HG03097 (cell line): ENCODE measurements at regions not wholly inside any gene's neighbourhood (a gene's known extent, or its start where the extent isn't known, plus 50 kb on each side); places are given as distances from the start of the nearest gene placed in this dataset.
"Not testable (repeated sequence)": the region's sequence is repeated elsewhere in the genome, so short reads cannot be mapped to it uniquely, and the experiment has no call there.

ENCODE experiments used
- ATAC-seq: cut with Tn5 transposase; IDR thresholded peaks from one replicate; pipeline ENCODE4 v1.9.1; 2021; ENCODE audit not compliant: unreplicated experiment, low FRiP score

GRCh38 chr4:38275331-38276100 lies 315.3 kb downstream of the PTTG2 start:
- ATAC-seq, result no peak

DNA sequence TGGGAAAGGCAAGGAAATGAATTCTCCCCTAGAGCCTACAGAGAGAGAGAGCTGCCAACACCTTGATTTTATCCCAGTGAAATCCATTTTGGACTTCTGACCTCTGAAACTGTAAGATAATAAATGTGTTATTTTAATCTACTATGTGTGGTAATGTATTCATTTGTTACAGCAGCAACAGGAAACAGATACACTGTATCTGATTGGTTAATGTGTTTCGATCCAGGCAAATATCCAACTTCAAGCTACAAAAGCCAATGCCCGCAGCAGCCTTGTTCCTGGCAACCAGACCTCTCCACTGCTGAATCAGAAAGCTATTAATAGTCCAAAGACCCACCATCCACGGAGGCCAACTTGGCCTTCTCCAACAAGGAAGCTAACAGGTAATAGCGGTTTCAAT lies 318.1 kb downstream of the PTTG2 start:
- no peak for ATAC-seq

DNA sequence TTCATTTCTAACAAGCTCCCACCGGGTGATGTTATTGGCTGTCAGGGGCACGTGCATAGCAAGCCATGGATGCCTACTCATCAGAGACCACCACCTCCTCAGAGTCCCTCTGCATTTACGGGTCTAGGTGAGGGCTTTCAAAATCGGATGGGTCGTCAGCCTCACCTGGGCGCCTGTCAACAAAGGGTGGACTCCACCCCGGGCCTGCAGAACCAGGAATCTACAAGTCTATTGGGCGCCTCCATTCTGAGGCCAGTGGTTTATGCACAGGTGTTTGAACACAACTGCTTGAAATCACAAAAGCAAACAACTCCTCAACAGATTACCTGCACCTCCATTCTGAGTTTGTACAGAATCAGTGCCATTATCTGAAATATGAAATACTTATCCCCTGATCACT lies 318.9 kb downstream of the PTTG2 start:
- no peak for ATAC-seq

DNA sequence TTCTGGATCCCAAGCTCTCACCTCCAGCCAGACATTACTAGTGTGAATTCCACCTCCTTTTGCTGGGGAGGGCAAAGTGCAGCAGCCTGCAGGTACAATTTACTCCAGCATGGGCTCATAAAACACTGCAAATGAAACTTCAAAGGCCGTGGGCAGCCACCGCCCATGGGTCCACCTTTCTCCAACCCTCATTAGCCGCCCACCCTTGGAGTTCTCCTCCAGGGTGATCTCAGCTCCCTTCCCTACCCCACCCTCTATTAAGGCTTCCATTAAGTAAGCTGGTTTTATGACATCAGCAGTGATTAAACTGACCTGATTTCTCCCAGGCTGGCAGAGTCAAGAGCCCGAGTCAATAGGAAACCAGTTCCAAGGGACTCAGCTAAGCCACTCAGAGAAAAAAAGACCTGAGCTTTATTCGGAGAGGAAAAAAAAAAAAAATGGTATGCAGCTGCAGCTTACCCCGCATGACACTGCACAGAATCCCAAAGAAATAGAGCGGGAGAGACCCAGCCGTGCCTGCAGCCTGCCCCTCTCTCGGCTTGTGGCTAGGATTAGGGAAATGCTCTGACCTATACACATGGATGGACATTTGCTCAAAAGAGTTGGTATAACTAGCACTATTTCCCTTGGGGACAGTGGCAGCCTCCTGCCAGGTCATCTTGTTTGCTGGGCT lies 319.6 kb downstream of the PTTG2 start:
- ATAC-seq, result no peak

DNA sequence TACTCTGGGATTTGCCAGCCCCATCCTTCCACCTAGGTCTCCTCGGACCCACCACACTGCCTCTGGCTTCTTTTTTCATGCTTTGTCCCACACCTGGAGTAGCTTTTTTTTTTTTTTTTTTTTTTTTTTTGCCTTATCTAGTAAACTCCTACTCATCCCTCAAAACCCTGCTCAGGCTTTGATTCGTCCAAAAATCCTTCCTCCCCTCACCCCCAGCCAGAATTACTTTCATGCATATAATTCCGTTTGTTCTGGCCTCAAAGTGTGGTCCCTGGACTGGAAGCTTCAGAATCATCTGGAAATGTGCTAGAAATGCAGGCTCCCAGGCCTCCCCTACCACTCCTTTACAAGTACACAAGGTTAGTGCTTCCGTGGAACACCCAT lies 320.1 kb downstream of the PTTG2 start:
- ATAC-seq, result no peak

DNA sequence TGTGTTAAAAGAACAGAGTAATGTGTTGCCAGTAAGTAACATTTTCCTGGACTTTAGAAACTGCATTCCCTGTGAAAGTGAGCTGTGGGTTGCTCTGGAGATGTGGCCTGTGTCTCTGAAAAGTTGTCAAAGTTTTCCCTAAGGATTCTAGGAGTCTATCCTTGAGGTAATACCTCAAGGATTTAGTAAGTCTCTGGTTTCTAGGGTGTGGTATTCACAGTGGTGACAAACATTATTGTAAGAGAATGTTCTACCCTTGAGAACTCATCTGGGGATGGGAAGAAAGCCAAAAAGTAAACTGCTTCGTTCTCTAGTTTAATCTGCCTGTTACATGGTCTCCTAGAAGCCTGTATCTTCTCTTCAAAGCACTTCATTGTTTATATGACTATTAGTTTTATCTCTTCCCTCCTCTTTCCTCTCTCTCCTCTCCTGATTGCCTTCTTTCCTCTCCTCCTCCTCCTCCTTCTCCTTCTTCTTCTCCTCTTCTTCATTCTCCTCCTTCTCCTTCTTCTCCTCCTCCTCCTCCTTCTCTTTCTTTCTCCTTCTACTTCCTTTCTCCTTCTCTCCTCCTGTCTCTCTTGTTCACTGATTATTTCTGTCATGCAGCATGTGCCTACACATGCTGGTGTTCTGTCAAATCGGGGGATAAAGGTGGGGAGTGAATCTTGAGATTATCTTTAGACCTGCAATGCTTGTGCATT lies 321.3 kb downstream of the PTTG2 start:
- no peak for ATAC-seq

DNA sequence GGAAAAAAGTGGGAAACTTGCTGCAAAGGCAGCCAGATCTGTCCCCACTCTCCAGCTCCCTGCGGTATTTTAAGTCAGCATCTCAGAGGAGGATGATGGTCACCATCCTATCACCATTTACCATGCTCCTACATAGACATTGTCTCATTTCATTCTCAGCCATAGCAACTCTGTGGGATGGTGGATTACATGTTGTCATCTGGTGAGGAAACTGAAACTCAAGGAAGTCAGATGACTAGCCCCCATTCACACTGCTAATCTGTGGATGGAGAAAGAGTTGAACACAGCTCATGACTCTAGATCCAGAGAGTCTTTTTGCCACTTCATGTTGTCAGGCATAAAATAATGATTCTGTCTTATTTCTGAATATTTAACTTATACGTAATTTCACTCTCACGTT lies 323.5 kb downstream of the PTTG2 start:
- ATAC-seq, result no peak

DNA sequence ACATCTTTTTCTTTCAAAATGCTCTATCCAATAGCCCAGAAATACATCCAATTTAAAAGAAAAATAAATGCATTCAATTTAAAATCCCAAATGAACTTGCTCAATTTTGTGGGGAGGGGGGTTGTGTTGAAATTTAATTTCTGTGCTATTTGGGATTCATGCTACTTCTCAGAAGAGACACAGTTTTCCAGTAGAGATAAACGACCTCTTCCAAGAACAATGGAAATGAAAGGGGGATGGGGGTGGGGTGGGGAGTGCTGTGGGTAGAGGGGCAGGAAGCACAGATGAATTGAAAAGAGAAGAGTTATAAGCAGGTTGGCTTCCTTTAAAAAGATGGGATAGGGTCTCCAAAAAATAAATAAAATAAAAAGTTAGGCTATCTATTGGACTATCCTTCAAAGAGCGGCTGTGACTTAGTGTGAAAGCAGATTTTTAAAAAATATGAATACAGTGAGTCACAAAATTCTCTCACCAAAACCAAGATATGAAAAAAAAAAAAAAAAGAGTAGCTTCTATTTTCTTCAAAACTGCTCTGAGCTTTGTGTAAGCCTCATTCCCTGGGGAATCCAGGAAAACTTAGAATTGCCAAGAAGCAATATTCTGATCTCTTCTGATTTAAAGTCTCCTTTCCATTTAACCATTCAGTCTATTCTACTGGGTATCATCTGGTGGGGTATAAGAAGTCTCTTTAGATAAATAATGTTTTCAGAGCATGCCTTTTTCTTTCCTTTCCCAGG lies 324.3 kb downstream of the PTTG2 start:
- ATAC-seq, result no peak

DNA sequence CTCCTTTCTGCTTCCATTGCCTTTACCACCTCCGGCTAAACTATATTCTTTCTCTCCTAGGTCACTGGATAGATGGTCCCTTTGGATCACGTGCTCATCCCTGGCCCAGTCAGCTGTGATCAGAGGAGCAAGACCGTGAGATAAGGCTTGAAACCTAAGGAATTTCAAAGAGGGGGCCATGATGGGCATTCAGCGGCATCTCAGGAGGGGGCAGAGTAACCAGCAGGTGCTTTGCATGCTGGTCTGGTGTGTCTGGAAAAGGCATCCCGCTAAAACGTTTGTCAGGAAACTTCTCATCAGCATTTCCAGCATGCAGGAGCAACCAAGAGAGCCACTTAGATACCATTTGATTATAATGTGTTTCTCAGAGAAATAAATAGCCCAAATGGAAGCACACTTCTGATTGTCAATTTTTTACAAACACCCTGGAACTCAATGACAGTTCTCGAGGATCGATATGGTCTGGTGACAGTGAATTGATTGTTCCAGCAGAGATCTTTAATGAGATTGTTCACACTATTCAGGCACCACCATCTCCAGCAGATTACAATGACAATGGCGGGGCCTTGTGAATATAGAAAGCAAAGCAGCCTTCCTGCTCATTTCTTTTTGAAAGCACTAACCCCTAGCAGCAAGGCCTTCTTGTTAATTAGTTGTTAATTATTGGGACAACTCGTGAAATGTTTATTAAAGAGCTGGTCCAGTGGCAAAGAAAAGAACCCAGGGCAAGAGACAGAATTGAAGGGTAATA lies 327.1 kb downstream of the PTTG2 start:
- no peak for ATAC-seq

DNA sequence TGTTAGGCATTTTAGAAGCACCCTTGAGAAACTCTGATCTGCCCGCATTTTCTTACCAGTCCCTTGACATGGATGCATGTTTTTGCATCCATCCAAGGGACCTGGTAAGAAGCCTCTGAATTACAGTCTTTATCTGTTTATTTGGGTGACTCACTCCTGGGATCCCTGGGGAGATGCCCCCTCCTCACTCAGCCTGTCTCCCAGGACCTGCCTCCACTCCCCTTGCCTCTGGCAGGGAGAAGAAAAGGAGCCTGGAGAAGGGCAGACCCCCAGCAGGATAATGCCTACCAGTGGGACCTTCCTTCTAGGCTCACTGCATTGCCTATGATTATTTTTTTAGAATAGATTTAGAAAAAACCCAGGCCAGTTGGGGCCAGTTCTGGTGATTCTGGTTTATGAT lies 329.4 kb downstream of the PTTG2 start:
- no peak for ATAC-seq

GRCh38 chr4:38290366-38290765 lies 330.2 kb downstream of the PTTG2 start:
- no peak for ATAC-seq

- no peak for ATAC-seq
Measured at GRCh38 chr4:38290914-38291313, 330.7 kb downstream of the PTTG2 start.

GRCh38 chr4:38292529-38292928 lies 332.3 kb downstream of the PTTG2 start:
- ATAC-seq, result no peak

DNA sequence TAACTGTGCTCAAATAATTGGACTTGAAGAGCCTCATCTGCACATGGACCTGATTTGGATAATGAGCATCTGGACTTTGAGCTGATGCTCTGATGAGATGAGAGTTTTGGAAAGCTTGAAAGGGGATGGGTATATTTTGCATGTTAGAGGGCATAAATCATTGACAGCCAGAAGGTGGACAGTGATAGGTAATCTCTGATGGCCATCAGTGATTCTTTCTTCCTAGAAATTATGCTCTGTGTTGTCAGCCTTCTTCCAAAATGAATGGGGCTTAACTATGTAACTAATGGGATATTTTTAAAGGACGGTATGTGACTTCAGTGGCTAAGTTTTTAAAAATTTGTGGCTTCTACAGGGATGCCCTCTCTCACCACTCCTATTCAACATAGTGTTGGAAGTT lies 334.0 kb downstream of the PTTG2 start:
- ATAC-seq, result no peak

DNA sequence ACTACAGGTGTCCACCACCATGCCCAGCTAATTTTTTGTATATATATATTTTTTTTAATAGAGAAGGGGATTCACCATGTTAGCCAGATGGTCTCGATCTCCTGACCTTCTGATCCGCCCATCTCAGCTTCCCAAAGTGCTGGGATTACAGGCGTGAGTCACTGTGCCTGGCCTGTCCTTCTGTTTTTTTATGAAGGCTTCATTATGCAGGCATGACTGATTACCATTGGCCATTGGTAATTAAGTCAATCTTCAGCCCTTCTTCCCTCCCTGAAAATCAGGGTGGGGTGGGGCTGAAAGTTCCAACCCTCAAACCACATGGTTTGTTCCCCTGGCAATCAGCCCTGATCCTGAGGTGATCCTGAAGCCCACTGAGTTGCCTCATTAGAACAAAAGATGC lies 336.9 kb downstream of the PTTG2 start:
- no peak for ATAC-seq

- no peak for ATAC-seq
Measured at GRCh38 chr4:38298868-38299713, 338.9 kb downstream of the PTTG2 start.

- ATAC-seq, result no peak
Measured at GRCh38 chr4:38302910-38303309, 342.7 kb downstream of the PTTG2 start.

DNA sequence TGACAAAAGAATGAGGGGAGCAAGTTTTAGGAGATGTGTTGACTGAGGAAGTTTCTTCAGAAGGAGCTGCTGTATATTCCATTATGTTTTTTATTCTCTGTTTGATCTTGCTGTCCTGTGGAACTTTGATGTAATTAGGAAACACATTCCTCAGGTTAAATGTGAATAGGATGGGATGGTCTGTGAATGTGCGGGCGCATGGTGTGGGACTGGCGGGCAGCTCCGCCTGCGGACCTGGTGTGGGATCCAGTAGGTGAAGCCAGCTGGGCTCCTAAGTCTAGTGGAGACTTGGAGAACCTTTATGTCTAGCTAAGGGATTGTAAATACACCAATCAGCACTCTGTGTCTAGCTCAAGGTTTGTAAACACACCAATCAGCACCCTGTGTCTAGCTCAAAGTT lies 344.3 kb downstream of the PTTG2 start:
- ATAC-seq, result not testable (repeated sequence)

DNA sequence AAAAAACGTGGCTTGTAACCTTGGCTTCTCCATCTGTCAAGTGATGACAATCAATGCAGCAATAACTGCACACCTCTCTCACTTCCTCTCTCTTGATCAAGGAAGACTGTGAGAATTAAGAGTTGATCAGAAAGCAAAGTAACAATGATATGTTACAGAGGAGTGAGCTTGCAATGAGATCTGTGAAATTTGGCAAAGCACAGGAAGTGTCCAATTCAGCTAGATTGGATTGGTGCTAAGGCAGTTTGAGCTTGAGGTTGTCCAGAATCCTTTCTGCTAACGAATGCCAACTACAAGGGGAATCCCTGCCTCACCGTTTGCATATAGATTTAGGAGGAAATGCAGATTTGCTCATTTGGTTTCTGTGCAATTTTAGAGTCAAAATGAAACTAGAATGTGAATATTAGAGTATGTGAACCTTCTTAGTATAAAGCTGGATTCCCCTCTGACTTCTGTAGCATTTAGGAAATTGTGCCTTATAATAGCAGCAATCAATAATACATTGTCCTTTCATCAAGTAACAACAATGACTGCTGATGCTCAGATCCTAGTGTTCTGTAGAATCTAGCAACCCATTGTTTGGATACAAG lies 346.4 kb downstream of the PTTG2 start:
- peak; percentile 51 for ATAC-seq
